DMS53 treated with DMSO at 0.1 percent for 48 hours (cell line): ENCODE measurements at regions not wholly inside any gene's neighbourhood (a gene's known extent, or its start where the extent isn't known, plus 50 kb on each side); places are given as distances from the start of the nearest gene placed in this dataset.
"Not testable (repeated sequence)": the region's sequence is repeated elsewhere in the genome, so short reads cannot be mapped to it uniquely, and the experiment has no call there.

ENCODE experiments used
- DNase-seq: peaks from one replicate; lab custom pipeline; 2025; ENCODE audit not compliant: unreplicated experiment; lab: John Stamatoyannopoulos, UW

- DNase-seq, result not testable (repeated sequence)
Measured at GRCh38 chr9:2391509-2392132, 230.0 kb upstream of the VLDLR start.

GRCh38 chr9:2394087-2394741 lies 227.4 kb upstream of the VLDLR start:
- not testable (repeated sequence) for DNase-seq

GRCh38 chr9:2395814-2396612 lies 225.6 kb upstream of the VLDLR start:
- DNase-seq, result no peak

DNA sequence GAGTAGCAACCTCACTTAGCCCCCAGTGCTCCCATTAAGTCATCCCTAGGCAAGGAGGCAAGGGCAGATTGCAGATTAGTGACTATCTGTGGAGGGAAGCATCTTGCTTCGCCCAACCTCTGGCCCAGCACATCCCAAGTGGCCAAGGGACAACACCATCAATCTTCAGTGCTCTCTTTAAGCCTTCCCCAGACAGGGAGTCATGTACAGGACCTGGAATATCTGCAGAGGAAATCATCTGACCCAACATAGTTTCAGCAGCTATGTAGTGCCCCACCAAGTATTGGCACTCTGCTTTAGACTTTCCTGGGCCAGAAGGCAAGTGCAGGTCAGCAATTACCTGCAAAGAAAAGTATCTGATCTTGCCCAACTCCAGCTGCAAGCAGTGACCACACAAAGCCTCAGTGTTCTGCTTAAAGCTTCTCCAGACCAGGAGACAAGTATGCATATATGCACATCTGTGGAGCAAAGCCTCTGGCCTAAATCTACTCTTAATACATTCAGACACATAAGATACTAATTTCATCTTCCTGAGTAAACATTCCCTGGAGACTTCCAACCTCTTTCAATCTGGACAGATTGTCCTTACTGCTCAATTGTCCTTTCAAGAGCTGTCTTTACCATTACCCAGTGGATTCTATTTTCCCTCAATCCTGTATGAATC lies 224.8 kb upstream of the VLDLR start:
- DNase-seq, result no peak

GRCh38 chr9:2397875-2398274 lies 223.7 kb upstream of the VLDLR start:
- DNase-seq, result not testable (repeated sequence)

GRCh38 chr9:2401746-2402145 lies 219.8 kb upstream of the VLDLR start:
- DNase-seq, result not testable (repeated sequence)

- DNase-seq, result no peak
Measured at GRCh38 chr9:2403701-2404100, 217.9 kb upstream of the VLDLR start.

- no peak for DNase-seq
Measured at GRCh38 chr9:2406252-2406651, 215.3 kb upstream of the VLDLR start.

DNA sequence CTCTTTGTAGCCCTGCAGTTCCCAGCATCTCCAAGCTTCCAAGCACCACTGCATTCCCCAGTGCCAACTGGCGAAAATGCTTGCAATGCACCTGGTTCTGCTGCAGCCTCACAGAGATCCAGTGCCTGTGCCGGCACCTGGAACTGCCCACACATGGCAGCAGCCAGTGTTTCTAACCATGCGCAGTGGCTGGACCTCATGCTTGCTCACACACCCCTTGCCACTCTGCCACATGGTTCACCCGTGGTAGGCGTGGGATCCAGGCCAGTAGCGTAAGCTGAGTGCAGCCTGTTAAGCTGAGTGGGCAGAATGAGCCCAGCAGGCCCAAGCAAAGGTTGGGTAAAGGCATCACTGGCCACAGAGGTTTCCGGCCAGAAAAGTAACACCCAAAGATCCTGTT lies 214.1 kb upstream of the VLDLR start:
- no peak for DNase-seq

DNA sequence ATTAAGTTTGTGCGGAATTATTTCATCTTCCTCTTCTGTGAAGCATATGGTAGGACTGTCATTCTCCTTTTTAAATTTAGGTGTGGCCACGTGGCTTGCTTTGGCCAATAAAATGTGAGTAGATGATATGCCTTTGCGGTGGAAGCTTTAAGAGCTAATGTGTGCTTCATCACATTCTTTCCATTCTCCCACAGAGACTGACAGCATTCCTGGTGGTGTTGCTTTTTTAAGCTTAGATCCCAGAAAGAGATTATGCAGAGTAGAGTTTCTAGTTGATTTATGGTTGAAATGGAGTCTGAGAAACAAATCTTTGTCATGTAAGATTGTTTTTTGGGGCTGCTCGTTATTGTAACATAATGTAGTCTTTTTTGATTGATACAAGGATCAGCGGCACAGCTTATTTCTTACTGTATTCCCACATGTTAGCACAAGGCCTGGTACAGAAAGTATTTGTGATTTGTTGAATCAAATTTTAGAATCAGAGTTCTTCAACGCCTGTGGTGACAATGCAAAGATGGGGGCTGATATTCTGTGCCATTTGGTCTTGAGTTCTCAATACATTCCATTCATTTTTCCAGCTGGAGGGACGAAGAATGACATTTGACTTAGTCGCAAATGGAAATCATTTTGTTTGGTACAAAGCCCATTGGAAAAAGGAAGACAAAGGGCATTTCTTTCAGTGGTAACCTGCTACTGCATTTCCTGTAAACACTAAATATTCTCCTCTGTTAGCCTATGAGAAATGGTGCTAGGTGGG lies 209.9 kb upstream of the VLDLR start:
- DNase-seq, result no peak

- no peak for DNase-seq
Measured at GRCh38 chr9:2413160-2413805, 208.3 kb upstream of the VLDLR start.

DNA sequence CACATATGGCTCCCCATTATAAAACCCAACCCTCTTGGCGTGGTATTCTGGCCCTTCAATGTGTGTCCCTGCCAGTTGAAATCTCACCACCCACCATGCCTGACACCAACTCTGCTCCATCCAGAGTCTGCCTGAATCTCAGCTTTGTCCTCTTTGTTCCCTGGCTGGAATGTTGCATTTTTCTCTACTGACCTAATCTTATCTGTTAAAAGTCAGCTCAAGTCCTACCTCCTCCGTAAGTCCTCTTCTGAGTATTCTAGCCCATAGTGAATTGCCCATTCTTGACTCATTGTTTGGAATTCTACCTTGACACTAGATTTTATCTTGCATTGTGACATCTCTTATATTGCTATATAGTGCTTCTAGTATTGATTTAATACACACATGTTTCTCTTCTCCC lies 207.1 kb upstream of the VLDLR start:
- no peak for DNase-seq

GRCh38 chr9:2415326-2415725 lies 206.3 kb upstream of the VLDLR start:
- DNase-seq, result no peak

DNA sequence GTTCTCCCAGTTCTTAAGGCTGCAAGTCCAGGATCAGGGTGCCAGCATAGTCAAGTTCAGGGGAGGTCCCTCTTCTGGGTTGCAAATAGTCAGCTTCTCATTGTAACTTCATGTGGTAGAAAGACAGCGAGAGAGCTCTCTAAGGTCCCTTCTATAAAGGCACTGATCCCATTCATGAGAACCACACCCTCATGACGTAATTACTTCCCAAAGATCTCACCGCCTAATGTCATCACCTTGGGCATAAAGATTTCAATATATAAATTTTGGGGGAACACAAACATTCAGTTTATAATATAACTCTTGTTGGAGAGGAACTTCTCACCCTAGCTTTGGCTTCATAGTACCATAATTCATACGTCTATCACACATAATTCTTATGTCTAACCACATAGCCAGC lies 203.9 kb upstream of the VLDLR start:
- no peak for DNase-seq

DNA sequence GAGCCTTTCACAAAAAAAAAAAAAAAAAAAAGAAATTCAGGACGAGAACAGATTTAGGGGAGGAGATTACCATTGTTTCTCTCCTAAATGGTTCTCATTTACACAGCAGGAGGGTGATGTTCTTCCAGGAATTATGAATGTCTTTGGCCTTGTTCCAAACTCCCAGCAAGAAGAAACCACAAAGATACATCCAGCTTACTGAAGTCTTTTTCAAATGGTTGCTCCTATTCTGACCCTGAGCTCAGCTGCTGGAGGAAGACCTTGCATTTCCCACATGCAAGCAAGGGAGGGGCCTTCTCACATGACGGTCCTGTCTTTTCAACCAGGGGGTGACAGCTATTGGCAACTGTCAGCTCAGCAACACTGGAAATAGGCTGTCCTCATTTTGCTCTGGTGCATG lies 203.0 kb upstream of the VLDLR start:
- DNase-seq, result no peak

GRCh38 chr9:2419347-2419746 lies 202.2 kb upstream of the VLDLR start:
- DNase-seq, result no peak

GRCh38 chr9:2420543-2420942 lies 201.0 kb upstream of the VLDLR start:
- no peak for DNase-seq

GRCh38 chr9:2424619-2425033 lies 197.0 kb upstream of the VLDLR start:
- DNase-seq, result no peak

DNA sequence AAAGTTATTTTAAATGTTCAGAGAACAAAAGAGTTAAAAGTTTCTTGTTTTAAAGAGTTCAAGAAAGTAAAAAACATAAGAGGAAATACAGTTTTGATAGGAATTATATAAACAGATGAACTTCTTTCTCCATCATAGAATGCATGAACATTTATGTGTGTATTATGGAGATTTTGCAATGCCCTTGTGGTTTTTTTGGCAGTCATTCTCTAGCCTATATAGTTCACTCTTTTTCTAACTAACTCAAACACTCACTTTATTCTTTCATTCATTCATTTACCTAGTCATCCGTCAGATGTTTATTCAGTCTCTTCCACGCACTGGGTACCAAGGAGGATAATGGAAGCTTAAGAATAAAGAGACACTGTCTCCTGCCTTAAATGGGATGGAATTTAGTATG lies 195.9 kb upstream of the VLDLR start:
- no peak for DNase-seq

- no peak for DNase-seq
Measured at GRCh38 chr9:2427120-2427891, 194.3 kb upstream of the VLDLR start.
